ENCODE measurements at regions not wholly inside any gene's neighbourhood (a gene's known extent, or its start where the extent isn't known, plus 50 kb on each side); places are given as distances from the start of the nearest gene placed in this dataset.

DNA sequence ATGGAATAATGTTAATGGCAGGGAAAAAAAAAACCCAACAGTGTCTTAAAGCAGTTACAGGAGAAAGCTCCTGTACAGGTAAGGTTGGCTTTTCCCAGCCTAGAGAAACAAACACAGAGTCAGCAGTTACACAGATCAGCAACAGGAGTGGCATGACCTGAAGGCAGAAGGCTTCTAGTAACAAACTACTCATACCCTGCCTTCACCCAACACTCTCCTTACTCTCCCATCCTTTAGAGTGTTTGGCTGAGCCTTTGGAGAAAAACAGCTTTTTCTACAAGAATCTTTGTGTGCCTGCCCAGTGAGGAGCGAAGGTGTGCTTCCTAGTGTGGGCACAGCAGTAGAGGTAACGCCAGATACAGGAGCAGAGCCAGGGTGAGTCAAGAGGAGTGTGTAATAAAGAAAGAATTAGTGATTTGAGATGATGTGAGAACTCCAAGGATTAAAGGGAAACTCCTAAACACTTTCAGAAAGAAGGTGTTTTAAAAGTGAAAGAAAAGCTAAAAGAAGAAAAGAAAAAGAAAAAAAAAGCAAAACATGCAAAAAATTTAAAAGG lies 152.7 kb downstream of the POLR2M start:
- Histone ChIP-seq H3K9ac (replicated peaks in 1 of 4; ENCODE audit: extremely low read depth in 1 of 4, low read depth in 3 of 4, low read length in 3 of 4) (no peak overlapping the region), H3K56ac (replicated peaks; ENCODE audit: insufficient read length, low read depth, low read length) (no peak overlapping the region), H2BK12ac (ENCODE audit: low read depth, low read length) (no peak overlapping the region), H3K27ac (ENCODE audit: low read depth, low read length) (no peak overlapping the region), H3K4me2 (ENCODE audit: insufficient read depth in 1 of 2, low read depth in 2 of 2, low read length in 2 of 2) (no peak overlapping the region), H2AK5ac (ENCODE audit: low read depth, low read length) (no peak overlapping the region), H2BK20ac (ENCODE audit: low read length) (no peak overlapping the region), H3K27me3 (replicated peaks in 1 of 4; ENCODE audit: control insufficient read depth in 3 of 4, extremely low read depth in 1 of 4, insufficient read depth in 3 of 4, low read length in 3 of 4) (no peaks in the 10 kb centered on the region), H3K23me2 (ENCODE audit: low read depth, low read length) (no peaks in the 10 kb centered on the region), H3K23ac (ENCODE audit: insufficient read length) (no peak overlapping the region), H3K14ac (ENCODE audit: insufficient read length) (no peak overlapping the region), H3K36me3 (ENCODE audit: control insufficient read depth in 2 of 4, insufficient read depth in 4 of 4, low read length in 3 of 4) (no peaks in the 10 kb centered on the region), H3K4ac (replicated peaks; ENCODE audit: insufficient read length, low read depth, low read length) (no peak overlapping the region), H2BK15ac (ENCODE audit: low read length) (no peak overlapping the region), H4K20me1 (replicated peaks in 1 of 2; ENCODE audit: control insufficient read depth in 1 of 2, insufficient read depth in 2 of 2, low read length in 2 of 2) (peaks cover 0 to 2% of the 10 kb centered on the region in 2 experiments), H2BK5ac (ENCODE audit: low read depth, low read length) (no peak overlapping the region), H4K91ac (replicated peaks; ENCODE audit: insufficient read length, low read length) (no peak overlapping the region), H2BK120ac (replicated peaks; ENCODE audit: low read depth, low read length) (no peak overlapping the region), H3K79me1 (ENCODE audit: low read depth, low read length) (no peaks in the 10 kb centered on the region), H3K9me3 (ENCODE audit: insufficient read depth in 2 of 2, low read depth in 1 of 2, low read length in 1 of 2) (no peaks in the 10 kb centered on the region), H3K4me1 (replicated peaks in 1 of 4; ENCODE audit: control insufficient read depth in 3 of 4, insufficient read depth in 4 of 4, low read length in 3 of 4) (no peaks in the 10 kb centered on the region), H3K18ac (ENCODE audit: extremely low read depth, low read length) (no peak overlapping the region), H4K5ac (ENCODE audit: insufficient read length, low read depth, low read length) (no peak overlapping the region), H3K4me3 (ENCODE audit: extremely low read depth in 1 of 4, insufficient read depth in 2 of 4, low read depth in 3 of 4, low read length in 4 of 4) (no peak overlapping the region), H3K79me2 (ENCODE audit: control insufficient read depth in 1 of 2, insufficient read depth in 2 of 2, low read length in 2 of 2) (no peaks in the 10 kb centered on the region), H2AFZ (ENCODE audit: low read length) (no peak overlapping the region), H4K8ac (ENCODE audit: extremely low read depth, insufficient read depth, low read length) (no peak overlapping the region)
- FAIRE-seq (no peak), DNase-seq (ENCODE audit: low read depth in 1 of 2, low spot score in 2 of 2) (no peak)
- ChIA-PET CTCF (ENCODE audit: partially characterized antibody) (interaction anchor here (0.6 to 19.0 kb wide), 21 partner anchors 8 to 942 kb away, joined by 3 to 530 read pairs (median 4); partner anchors contain the start of gene ALDH1A2), POLR2A (ENCODE audit: partially characterized antibody) (interaction anchor here (1.3 kb wide), 1 partner anchor 115 kb away, joined by 6 read pairs; no protein-coding TSS in a partner anchor)
- 71% methylated on average over 2 of the region's 2 CpGs; no CpG with 5 or more reads in 1 of the 2 experiments for WGBS, 2 experiments (ENCODE audit: extremely low coverage in 1 of 2, insufficient coverage in 1 of 2, insufficient read length in 1 of 2, insufficient replicate concordance in 2 of 2, low coverage in 1 of 2, low lambda C conversion rate in 2 of 2, missing lambda C conversion rate in 1 of 2)
- TF ChIP-seq CBX8 (IDR thresholded peaks at IDR 0.05; ENCODE audit: borderline replicate concordance, low read depth, low read length), result no peak
- TF ChIP-seq RFX5 (IDR thresholded peaks at IDR 0.05; ENCODE audit: borderline replicate concordance, low read depth, low read length), result no peak
- TF ChIP-seq HDAC2 (IDR thresholded peaks at IDR 0.05; ENCODE audit: borderline replicate concordance in 1 of 2, low read depth in 2 of 2, low read length in 2 of 2), result no peak
- TF ChIP-seq KDM1A (IDR thresholded peaks at IDR 0.05; ENCODE audit: borderline replicate concordance, low read length), result no peak
- no peak for TF ChIP-seq SIN3A (conservative IDR thresholded peaks at IDR 0.05 in 1 of 2, IDR thresholded peaks at IDR 0.05 in 1 of 2; ENCODE audit: low read depth in 1 of 2, low read length in 2 of 2)
- TF ChIP-seq SP1 (IDR thresholded peaks at IDR 0.05; ENCODE audit: low read depth, low read length), result no peak
- TF ChIP-seq SP2 (IDR thresholded peaks at IDR 0.05; ENCODE audit: low read length), result no peak
- TF ChIP-seq BACH1 (IDR thresholded peaks at IDR 0.05; ENCODE audit: low read length), result no peak

Data from H1 (cell line).